ENCODE measurements at regions not wholly inside any gene's neighbourhood (a gene's known extent, or its start where the extent isn't known, plus 50 kb on each side); places are given as distances from the start of the nearest gene placed in this dataset.

DNA sequence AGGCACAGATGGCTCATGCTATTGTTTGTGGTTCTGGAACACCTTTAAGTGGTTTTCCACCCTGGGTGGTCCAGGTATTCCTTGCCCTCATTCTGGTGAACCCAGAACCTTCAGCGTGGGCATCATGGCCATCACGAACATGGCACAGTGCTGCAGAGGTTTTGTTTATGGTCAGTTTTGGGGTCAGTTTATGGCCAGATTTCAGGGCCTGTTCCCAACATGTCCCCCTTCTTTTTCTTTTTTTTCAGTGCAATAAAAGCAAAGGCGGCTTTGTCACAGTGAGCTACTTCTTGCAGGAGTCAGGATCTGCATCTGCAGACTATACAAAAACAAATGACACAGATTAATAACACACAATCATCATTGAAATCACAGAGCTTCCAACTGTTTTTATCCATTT is 1085.0 kb upstream of the ALCAM start:
- no peak for TF ChIP-seq POLR2A (IDR thresholded peaks at IDR 0.05)
- TF ChIP-seq, protein P1, sequence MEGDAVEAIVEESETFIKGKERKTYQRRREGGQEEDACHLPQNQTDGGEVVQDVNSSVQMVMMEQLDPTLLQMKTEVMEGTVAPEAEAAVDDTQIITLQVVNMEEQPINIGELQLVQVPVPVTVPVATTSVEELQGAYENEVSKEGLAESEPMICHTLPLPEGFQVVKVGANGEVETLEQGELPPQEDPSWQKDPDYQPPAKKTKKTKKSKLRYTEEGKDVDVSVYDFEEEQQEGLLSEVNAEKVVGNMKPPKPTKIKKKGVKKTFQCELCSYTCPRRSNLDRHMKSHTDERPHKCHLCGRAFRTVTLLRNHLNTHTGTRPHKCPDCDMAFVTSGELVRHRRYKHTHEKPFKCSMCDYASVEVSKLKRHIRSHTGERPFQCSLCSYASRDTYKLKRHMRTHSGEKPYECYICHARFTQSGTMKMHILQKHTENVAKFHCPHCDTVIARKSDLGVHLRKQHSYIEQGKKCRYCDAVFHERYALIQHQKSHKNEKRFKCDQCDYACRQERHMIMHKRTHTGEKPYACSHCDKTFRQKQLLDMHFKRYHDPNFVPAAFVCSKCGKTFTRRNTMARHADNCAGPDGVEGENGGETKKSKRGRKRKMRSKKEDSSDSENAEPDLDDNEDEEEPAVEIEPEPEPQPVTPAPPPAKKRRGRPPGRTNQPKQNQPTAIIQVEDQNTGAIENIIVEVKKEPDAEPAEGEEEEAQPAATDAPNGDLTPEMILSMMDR (IDR thresholded peaks at IDR 0.05): no peak
